Fibroblast of lung (primary cell): ENCODE measurements at regions not wholly inside any gene's neighbourhood (a gene's known extent, or its start where the extent isn't known, plus 50 kb on each side); places are given as distances from the start of the nearest gene placed in this dataset.

Experiments
- EZH2 ChIP-seq: IDR thresholded peaks from 2 replicates; pipeline ENCODE4 v1.5.1; 2012; ENCODE audit warnings: low read length, control low read depth, mild to moderate bottlenecking; ENCODE audit errors: missing control alignments
- TF ChIP-seq, protein P1 (sequence below), 2 donors: IDR thresholded peaks in 1 of 2; conservative IDR thresholded peaks in 1 of 2; 1 replicate in 1 of 2; 2 replicates in 1 of 2; pipeline ENCODE4 v1.5.1; 2011 to 2012; ENCODE audit warnings: low read length in 2 of 2, control low read depth in 1 of 2, inconsistent platforms in 1 of 2, low read depth in 1 of 2, mild to moderate bottlenecking in 1 of 2

DNA sequence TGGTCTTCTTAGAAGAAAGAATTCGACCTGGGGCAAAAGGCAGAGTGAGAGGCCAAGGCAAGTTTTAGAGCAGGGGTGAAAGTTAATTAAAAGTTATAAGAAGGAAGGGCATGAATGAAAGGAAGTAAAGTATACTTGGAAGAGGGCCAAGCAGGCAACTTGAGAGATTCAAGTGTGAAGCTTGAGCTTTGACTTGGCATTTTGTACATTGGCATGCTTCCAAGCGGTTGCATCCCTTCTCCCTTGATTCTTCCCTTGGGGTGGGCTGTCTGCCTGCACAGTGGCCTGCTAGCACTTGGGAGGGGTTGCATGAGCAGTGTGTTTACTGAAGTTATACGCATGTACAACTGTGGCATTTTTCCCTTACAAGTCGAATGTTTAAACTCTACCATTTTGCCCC lies 74.8 kb upstream of the MGAT4C start:
- TF ChIP-seq, protein P1, sequence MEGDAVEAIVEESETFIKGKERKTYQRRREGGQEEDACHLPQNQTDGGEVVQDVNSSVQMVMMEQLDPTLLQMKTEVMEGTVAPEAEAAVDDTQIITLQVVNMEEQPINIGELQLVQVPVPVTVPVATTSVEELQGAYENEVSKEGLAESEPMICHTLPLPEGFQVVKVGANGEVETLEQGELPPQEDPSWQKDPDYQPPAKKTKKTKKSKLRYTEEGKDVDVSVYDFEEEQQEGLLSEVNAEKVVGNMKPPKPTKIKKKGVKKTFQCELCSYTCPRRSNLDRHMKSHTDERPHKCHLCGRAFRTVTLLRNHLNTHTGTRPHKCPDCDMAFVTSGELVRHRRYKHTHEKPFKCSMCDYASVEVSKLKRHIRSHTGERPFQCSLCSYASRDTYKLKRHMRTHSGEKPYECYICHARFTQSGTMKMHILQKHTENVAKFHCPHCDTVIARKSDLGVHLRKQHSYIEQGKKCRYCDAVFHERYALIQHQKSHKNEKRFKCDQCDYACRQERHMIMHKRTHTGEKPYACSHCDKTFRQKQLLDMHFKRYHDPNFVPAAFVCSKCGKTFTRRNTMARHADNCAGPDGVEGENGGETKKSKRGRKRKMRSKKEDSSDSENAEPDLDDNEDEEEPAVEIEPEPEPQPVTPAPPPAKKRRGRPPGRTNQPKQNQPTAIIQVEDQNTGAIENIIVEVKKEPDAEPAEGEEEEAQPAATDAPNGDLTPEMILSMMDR (conservative IDR thresholded peaks at IDR 0.05 in 1 of 2, IDR thresholded peaks at IDR 0.05 in 1 of 2; ENCODE audit: low read depth in 1 of 2, low read length in 2 of 2): no peak
- TF ChIP-seq EZH2: no peak
